Vagina (tissue), 2 donors: ENCODE measurements at regions not wholly inside any gene's neighbourhood (a gene's known extent, or its start where the extent isn't known, plus 50 kb on each side); places are given as distances from the start of the nearest gene placed in this dataset.

Experiments
- POLR2A ChIP-seq, 2 donors: fragments of 450-650 bp; IDR thresholded peaks; one replicate each; pipeline ENCODE4 v1.6.1; 2017; ENCODE audit warnings: antibody characterized with exemption in 2 of 2, mild to moderate bottlenecking in 2 of 2, moderate library complexity in 2 of 2
- TF ChIP-seq, protein P1 (sequence below), 3 experiments: fragments of 450-650 bp in 2 of 3; fragments of 200-600 bp in 1 of 3; sonication (generic) in 1 of 3; IDR thresholded peaks; one replicate each; pipeline ENCODE4 v1.5.1; 2017 to 2019; ENCODE audit warnings: antibody characterized with exemption in 3 of 3, mild to moderate bottlenecking in 2 of 3, moderate library complexity in 2 of 3

DNA sequence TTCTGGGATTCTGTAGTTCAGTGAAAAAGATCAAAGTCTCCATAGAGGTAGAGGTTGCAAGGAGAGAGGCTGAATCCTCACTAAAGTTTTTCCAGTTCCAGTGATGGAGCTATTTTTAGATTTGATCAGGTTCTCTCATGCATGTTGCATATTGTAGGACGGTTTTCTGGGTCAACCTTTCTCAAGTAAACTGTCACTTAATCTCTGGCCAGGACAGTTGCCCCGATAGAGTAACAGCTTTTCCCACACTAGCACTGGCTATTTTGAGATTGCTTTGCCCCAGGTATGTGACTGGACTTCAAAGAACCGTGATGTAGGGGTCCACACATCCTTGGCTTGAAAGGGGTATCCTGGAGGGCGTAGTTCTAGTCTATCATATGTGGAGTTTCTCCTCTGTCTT is 67.4 kb upstream of the EPCAM start:
- TF ChIP-seq, protein P1, sequence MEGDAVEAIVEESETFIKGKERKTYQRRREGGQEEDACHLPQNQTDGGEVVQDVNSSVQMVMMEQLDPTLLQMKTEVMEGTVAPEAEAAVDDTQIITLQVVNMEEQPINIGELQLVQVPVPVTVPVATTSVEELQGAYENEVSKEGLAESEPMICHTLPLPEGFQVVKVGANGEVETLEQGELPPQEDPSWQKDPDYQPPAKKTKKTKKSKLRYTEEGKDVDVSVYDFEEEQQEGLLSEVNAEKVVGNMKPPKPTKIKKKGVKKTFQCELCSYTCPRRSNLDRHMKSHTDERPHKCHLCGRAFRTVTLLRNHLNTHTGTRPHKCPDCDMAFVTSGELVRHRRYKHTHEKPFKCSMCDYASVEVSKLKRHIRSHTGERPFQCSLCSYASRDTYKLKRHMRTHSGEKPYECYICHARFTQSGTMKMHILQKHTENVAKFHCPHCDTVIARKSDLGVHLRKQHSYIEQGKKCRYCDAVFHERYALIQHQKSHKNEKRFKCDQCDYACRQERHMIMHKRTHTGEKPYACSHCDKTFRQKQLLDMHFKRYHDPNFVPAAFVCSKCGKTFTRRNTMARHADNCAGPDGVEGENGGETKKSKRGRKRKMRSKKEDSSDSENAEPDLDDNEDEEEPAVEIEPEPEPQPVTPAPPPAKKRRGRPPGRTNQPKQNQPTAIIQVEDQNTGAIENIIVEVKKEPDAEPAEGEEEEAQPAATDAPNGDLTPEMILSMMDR (IDR thresholded peaks at IDR 0.05): no peak
- TF ChIP-seq POLR2A (IDR thresholded peaks at IDR 0.05): no peak
